ENCODE measurements at regions not wholly inside any gene's neighbourhood (a gene's known extent, or its start where the extent isn't known, plus 50 kb on each side); places are given as distances from the start of the nearest gene placed in this dataset.

GRCh38 chr5:135240781-135241360, 158.2 kb downstream of the MACROH2A1 start:
- TF ChIP-seq EZH2 (IDR thresholded peaks at IDR 0.05; ENCODE audit: borderline replicate concordance, low read length) (no peak), CTCF (conservative IDR thresholded peaks at IDR 0.05 in 1 of 2, IDR thresholded peaks at IDR 0.05 in 1 of 2; ENCODE audit: extremely low read depth in 1 of 2, insufficient read depth in 1 of 2, low read depth in 1 of 2, low read length in 2 of 2) (no peak)
